GF-D8 (cell line): ENCODE measurements at regions not wholly inside any gene's neighbourhood (a gene's known extent, or its start where the extent isn't known, plus 50 kb on each side); places are given as distances from the start of the nearest gene placed in this dataset.
"Not testable (repeated sequence)": the region's sequence is repeated elsewhere in the genome, so short reads cannot be mapped to it uniquely, and the experiment has no call there.

Source experiments
- DNase-seq: peaks from one replicate; lab custom pipeline; 2025; lab: John Stamatoyannopoulos, UW

GRCh38 chr11:96447208-96448110 is 57.6 kb downstream of the JRKL start:
- DNase-seq, result no peak

GRCh38 chr11:96448225-96448624 is 58.4 kb downstream of the JRKL start:
- no peak for DNase-seq

DNA sequence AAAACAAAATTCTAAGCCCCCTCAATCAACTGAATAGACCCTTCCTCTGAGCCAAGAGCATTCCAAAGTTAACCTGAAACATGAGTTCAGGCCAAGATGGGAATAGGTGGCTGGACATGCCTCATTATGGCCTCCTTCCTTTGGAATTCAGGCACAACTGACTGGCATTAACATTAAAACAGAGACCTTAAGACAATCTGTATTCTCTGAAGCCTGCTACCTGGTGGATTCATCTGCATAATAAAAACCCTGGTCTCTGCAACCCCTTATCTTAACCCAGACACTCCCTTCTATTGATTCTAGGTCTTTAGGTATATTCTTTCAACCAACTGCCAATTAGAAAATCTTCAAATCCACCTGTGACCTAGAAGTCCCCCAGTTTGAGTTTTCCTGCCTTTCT is 66.3 kb downstream of the JRKL start:
- no peak for DNase-seq

DNA sequence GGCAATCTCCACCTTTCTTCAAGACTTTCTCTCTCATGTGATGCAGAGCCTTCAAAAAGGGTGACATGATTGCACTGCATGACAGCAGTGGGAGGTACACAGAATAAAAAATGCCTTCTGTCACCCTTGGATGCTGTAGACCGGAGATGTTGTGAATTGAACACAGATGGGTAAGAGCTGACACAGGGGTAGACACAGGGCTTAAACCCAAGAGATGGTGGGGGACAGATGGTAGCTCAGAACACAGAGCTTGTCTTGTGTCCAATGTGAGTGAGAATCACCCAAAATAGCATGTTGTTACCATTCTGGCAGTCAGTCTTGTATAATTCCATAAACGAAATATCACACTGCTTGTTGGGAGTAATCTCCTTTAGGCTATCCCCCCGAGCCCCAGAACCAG is 69.9 kb downstream of the JRKL start:
- no peak for DNase-seq

DNA sequence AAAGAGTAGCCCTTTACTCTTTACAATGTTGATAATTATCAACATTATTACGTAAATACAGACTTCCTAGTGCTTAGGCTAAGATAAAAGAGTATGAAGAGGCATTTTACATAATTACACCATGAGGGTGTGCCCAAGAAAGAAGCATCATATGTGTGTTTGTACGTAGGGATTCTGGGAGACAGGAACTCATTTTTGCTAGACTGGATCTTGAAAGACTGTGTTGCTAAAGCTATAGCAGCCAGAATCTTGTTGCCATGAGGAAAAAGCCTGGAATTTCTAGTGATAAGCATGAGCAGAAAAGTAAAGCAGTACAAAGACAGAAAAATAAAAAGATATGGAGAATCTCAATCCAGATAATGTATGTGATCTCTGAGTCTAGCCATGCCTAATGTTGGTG is 72.1 kb downstream of the JRKL start:
- no peak for DNase-seq

GRCh38 chr11:96464700-96465307 is 75.0 kb downstream of the JRKL start:
- peak; percentile 47 for DNase-seq

- DNase-seq, result no peak
Observed at GRCh38 chr11:96465512-96465911, 75.7 kb downstream of the JRKL start.

DNA sequence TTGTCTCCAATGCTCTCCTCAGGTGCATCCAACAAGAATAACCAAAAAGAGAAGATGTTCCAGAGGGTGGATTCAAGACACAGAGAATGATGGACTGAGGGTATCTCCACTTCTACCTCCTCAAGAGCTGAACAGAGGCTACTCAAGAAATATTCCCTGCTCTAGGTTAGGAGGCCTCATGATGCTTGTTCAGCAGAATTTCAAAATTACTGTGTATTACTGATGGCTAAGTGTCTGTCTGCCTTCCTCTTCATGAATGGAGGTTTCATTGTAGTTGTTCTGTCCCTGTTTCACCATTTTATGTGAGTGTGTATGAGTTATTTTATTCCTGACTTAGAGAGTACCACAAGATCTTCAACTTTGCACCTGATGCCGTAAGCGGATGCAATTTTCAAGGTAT is 76.8 kb downstream of the JRKL start:
- no peak for DNase-seq

DNA sequence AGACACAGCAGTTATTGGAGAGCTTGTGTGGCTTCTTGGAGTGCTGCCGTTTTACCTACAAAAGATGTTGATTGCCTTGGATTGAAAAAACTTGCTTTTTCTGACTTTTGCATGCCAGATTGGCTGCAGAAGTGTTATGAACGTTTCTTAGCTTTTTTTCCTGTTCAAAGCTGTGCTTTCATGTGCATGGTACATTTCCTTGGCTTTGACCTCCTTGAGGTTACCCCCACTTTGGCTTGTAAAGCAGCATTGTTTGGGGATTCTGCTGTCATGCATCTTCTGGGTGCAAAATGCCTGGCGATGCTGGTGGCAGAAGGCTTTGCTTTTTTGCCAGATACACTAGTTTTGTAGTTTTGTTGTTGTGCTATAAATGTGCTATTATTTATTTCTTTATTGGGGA is 80.0 kb downstream of the JRKL start:
- DNase-seq, result no peak

DNA sequence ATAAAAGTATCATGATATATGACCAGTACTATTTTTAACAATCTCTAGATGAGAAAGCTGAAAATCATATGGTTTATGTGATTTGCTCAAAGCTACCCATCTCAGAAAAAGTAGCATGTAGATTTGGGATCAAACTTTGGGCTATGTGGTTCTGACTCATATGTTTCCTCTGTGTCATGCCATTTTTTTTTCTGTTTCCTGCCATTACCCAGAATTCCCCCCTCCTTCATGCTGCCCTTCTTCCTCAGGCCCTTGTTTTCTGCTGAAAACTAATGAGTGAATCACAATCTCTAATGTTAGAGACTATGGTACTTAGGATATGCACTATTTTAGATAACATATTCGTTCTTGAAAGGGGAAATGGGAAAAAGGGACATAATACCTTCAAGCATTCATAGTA is 80.7 kb downstream of the JRKL start:
- DNase-seq, result no peak

- DNase-seq, result no peak
Observed at GRCh38 chr11:96472085-96472484, 82.3 kb downstream of the JRKL start.

DNA sequence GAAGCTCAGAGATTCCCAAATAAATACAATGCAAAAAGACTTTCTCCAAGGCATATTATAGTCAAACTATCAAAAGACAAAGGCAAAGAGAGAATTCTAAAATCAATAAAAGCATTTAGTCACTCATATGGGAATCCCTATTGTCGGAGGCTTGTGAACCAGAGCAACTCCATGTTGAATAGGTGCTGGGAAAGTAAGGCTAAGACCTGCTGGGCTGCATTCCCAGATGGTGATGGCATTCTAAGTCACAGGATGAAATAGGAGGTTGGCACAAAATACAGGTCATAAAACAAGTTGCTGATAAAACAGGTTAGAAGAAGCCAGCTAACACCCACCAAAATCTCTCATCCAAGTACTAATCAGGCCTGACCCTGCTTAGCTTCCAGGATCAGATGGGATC is 84.5 kb downstream of the JRKL start:
- no peak for DNase-seq

DNA sequence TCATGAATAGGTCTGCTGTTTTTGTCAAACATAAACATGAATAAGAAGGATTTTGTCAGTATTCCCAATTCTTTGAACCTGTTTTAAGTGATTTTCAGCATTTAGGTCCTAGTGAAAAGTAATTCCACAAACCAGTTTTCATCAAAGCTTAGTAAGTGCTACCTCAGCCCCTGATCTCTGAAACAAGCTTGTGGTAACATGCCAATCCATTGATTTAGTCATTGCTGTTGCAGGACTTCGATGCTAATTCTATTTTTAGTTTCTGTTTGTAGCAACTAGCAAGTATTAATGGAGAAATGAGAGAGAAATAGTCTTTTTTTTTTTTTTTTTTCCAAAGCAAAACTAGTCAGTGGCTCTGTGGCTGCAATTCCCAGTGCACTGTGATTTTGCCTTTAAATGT is 91.4 kb downstream of the JRKL start:
- DNase-seq, result no peak

DNA sequence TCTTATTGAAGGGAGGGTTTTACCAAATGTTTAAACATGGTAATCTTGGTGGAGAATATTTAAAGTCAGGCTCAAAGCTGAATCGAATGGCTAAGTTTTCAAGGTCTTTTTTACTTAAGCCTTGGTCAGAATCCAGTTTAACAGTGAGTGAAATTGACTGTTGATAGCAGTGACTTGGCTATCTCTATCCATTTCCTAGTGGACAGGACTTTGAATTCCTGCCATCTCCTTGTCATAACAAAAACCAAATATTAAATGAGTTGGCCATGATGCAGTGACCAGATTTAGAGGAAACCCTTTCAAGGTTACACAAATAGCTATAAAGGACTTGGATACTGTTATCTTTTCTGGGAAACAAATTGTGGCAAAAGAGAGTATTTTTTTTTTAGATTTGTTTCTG is 92.0 kb downstream of the JRKL start:
- no peak for DNase-seq

GRCh38 chr11:96482193-96482592 is 92.4 kb downstream of the JRKL start:
- DNase-seq, result no peak

GRCh38 chr11:96483374-96483955 is 93.7 kb downstream of the JRKL start:
- no peak for DNase-seq

DNA sequence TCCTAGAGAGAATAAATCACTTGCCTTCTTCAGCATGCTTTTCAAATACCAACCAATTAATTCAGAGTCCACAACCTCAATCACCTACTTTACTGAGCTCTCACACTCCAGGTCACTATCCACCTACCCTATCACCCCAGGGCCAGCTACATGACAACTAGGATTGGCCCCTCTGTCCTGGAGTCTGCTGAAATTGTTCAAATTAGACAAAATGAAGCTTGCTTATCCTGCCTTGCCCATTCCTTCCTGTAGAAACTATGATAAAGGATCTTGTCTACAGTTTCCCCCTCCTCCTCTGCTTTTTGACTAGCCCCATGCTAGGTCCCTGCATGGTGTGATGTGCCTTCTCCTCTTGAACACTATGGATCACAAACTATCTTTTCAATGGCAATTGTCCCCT is 94.5 kb downstream of the JRKL start:
- DNase-seq, result no peak

DNA sequence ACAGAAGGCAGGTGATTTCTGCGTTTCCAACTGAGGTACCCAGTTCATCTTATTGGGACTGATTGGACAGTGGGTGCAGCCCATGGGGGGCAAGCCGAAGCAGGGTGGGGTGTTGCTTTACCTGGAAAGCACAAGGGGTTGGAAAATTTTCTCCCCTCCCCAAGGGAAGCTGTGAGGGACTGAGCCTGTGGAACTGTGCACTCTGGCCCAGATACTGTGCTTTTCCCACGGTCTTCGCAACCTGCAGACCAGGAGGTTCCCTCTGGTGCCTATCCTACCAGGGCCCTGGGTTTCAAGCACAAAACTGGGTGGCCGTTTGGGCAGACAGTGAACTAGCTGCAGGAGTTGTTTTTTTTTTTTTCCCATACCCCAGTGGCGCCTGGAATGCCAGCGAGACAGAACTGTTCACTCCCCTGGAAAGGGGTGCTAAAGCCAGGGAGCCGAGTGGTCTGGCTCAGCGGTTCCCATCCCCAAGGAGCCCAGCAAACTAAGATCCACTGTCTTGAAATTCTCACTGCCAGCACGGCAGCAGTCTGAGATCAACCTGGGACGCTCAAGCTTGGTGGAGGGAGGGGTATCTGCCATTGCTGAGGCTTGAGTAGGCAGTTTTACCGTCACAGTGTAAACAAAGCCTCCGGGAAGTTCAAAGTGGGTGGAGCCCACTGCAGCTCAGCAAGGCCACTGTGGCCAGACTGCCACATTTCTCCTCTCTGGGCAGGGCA is 97.2 kb downstream of the JRKL start:
- no peak for DNase-seq

GRCh38 chr11:96488911-96489310 is 99.1 kb downstream of the JRKL start:
- DNase-seq, result not testable (repeated sequence)

DNA sequence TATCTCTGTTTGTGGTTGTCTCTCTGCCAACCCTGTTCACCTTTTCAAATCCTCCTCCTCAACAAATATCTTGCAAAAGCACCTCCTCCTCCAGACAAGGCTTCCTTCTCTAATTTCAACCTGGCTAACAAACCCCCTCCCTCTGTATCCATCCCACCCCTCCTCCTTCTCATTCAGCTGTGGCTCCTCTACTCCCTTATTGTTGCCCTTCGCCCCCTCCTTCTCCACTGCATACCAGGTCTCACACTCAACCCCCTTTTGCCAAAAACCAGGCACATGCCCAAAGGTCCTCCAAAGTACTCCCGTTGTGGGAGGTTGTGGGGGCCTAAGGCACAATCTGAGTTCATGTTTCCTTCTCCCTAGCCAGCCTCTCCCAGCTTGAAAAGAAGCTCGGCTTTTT is 110.6 kb downstream of the JRKL start:
- DNase-seq, result no peak

DNA sequence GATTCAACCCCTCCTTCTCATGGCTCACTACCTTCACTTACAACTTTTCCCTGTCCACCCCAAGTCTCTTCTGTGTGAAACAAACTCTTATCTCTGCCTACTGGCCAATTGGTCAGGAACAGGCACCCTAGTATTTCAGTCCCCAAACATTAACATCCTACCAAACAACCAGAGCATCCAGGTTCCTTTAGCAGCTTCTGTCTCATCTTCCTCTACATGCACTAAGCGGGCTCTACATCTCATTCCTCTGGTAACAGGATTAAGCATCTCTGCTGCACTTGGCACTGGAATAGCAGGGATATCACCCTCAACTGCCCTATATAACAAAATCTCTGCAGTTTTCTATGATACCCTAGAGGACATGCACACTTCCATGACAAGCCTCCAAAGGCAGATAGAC is 116.2 kb downstream of the JRKL start:
- no peak for DNase-seq

GRCh38 chr11:96506953-96507354 is 117.1 kb downstream of the JRKL start:
- DNase-seq, result no peak

GRCh38 chr11:96508861-96509260 is 119.0 kb downstream of the JRKL start:
- no peak for DNase-seq
